GM10266 (cell line): ENCODE measurements at regions not wholly inside any gene's neighbourhood (a gene's known extent, or its start where the extent isn't known, plus 50 kb on each side); places are given as distances from the start of the nearest gene placed in this dataset.
"Not testable (repeated sequence)": the region's sequence is repeated elsewhere in the genome, so short reads cannot be mapped to it uniquely, and the experiment has no call there.

Source experiments
- DNase-seq: peaks from one replicate; pipeline ENCODE4 v3.0.0; 2012; ENCODE audit errors: extremely low spot score
- CTCF ChIP-seq: IDR thresholded peaks from 2 replicates; pipeline ENCODE4 v1.5.1; 2012; ENCODE audit warnings: mild to moderate bottlenecking, low read depth; ENCODE audit not compliant: control insufficient read depth, insufficient read depth; ENCODE audit errors: missing control alignments

GRCh38 chr15:77886805-77887448 lies 190.6 kb downstream of the TBC1D2B start:
- no peak for DNase-seq
- no peak for TF ChIP-seq CTCF

- DNase-seq = not testable (repeated sequence)
Measured at GRCh38 chr15:77885877-77886500, 191.5 kb downstream of the TBC1D2B start.

- not testable (repeated sequence) for DNase-seq
Measured at GRCh38 chr15:77883012-77883411, 194.5 kb downstream of the TBC1D2B start.

- no peak for DNase-seq
- no peak for TF ChIP-seq CTCF
Measured at GRCh38 chr15:77881950-77882349, 195.6 kb downstream of the TBC1D2B start.

GRCh38 chr15:77881535-77881934 lies 196.0 kb downstream of the TBC1D2B start:
- not testable (repeated sequence) for DNase-seq

- DNase-seq = not testable (repeated sequence)
Measured at GRCh38 chr15:77879466-77879865, 198.0 kb downstream of the TBC1D2B start.

GRCh38 chr15:77877869-77878577 lies 199.5 kb downstream of the TBC1D2B start:
- TF ChIP-seq CTCF = no peak
- DNase-seq = no peak

- DNase-seq = not testable (repeated sequence)
Measured at GRCh38 chr15:77876107-77876820, 201.2 kb downstream of the TBC1D2B start.

- peak; percentile 61 for DNase-seq
- TF ChIP-seq CTCF = peak; percentile 67
Measured at GRCh38 chr15:77875066-77875721, 202.3 kb downstream of the TBC1D2B start.
